Hippocampal formation (tissue), 2 donors: ENCODE measurements at regions not wholly inside any gene's neighbourhood (a gene's known extent, or its start where the extent isn't known, plus 50 kb on each side); places are given as distances from the start of the nearest gene placed in this dataset.
"Not testable (repeated sequence)": the region's sequence is repeated elsewhere in the genome, so short reads cannot be mapped to it uniquely, and the experiment has no call there.

ENCODE experiments used
- DNase-seq, 2 donors: peaks; one replicate each; lab custom pipeline; 2025; lab: John Stamatoyannopoulos, UW

DNA sequence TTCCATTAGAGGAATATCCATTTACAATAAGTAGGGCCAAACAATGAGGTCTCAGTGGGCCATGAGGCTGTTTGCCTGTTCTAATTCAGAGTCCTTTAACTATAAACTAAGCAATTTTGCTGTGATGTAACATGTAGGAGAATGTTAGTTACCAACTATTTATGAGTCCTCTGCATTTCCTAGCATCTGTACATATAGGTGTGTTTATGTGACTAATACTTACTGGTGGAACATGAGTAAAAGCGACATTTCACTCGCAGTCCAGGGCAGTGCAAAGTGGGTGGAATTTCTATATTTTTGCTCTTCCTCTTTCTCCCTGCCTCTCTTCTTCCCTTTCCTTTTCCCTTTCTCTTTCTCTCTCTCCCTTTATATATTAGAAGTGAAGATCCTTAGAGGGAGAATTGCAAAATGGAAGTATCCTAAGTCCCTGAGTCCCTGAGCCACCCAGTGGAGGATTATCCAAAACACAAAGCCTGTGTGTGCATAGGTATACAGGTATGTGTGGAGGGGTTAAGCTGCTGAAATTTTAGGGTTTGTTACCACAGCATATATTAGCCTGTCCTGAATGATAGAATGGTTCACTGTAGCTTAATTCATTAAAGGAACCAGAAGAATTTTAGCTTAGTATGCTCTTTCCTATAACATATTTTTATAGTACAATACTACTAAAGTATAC is 487.0 kb upstream of the FANCL start:
- DNase-seq = no peak

DNA sequence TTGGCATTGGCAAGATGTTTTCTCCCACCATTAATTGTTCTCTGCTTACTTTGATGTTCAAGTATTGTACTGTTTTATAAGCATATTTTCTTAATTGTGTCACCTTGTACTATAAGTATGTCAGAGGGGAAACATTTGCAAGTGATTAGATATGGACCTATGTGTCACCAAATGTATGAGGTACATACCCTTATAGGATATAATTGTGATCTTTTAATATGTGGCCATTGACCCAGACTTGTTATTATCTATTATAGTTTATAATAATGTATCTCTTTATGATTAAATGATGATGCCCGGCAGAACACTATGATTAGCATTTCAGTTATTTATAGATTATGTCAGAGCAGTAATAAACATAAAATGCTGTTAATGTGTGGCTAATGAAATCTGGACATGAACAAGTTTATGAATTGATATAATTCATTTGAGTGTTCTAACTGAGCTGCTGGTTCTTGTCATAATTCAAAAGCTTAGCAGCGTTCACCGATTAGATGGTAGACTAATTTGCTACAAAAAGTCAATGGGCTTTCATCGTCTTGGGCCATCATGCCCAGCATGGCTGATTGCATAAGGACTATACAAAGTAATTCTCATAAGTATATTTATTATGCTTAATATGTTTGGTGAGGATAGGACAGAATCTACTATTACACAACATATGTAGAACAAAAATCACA is 480.9 kb upstream of the FANCL start:
- no peak for DNase-seq

DNA sequence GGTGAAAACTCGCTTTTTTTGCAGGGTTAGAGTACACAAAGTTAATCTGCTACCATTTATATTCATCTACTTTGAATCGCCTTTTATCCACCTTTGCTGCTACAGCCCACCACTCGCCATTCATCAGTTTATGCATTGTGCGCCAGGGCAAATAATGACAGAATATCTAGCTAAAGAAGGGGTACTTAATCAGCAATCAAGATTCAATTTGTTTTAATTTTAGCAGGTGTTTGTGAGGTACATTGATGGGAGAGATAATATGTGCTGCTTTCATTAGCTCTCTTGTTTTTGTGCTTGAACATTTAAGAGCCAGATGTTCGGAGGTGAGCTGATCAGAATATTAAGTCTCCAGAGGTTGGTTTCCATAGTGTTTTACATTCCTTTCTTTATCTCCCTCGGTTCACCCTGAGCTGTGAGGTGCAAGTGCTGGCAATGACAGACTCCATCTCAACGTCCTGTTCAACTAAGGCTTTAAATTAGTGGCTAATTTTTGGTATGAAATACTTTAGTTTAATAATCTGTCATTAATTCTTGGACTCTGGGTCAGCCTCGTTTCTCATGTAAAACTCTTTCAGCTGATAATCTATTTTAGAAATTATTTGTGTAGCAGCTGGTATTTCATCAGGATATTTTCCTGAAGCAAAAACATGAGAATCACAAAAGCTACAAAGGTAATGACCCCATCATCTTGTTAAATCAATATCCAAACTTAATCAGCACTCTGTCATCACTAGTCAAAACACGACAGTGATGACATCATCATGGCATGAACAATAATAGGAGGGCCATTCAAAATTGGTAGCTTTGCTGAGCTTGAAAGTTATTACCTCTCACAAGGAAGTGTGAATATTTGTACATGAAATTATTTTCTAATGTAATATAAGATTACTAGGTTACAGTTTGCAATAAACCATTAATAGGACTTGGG is 479.9 kb upstream of the FANCL start:
- no peak for DNase-seq

DNA sequence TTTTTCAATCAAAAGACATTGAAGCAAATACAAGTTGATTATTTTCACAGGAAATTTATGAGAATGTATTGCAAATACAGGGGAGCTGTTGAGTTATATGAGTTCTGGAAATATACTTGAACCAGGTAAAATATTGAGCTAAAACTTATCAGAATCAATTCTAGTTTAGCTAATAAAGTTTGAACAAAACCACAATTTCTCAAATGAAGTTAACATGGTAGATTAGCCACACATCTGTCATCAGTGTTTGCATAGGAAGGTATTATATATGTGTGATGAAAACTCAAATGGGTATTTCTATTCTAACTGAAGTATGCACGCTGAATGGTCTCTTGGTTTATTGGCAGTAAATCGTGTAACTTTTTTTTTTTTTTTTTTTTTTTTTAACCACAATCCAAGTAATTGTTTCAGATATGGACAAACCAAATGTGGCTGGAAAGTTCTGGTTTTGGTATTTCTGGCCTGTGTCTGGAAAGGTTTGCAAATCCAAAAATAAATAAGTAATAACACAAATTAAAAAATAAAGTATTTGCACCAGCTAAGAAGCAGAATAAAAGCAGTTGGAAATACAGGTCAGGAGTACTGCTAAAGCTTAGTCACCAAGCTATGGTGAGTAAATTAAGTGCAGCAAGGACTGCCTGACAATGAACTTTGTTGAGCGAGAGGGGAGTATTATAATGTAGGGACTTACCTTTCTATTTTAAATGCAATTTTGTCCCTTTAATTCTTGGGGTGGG is 479.1 kb upstream of the FANCL start:
- no peak for DNase-seq

DNA sequence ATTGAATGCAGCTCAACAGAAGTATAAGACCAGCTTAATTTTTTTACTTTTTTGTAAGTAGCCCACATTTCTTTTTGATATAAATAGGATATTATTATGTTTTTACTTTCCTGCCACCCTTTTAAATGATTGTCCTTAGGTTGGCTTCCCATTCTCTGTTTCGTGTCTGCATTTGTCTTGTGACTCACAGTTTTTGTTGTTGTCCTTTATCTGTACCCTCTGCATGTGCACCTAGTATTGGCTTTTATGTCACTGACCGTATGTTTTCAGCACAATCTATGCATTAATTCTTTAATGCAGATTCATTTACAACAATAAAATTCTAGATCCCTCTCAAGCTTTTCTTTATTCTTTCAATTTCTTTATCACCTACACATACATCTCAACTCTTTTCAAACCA is 474.2 kb upstream of the FANCL start:
- no peak for DNase-seq

DNA sequence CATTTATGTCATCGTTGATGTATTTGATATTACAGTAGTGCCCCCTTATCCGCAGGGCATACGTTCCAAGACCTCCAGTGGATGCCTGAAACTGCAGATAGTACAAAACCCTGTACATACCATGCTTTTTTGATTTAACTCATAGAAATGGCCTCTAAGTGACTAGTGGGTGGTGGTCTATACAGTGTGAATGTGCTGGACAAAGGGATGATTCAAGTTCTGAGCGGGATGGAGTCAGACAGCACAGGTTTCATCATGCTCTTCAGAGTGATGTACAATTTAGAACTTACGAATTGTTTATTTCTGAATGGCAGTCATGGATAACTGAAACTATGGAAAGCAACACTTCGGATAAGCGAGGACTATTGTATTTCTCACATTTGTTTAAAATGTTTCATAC is 473.1 kb upstream of the FANCL start:
- no peak for DNase-seq

DNA sequence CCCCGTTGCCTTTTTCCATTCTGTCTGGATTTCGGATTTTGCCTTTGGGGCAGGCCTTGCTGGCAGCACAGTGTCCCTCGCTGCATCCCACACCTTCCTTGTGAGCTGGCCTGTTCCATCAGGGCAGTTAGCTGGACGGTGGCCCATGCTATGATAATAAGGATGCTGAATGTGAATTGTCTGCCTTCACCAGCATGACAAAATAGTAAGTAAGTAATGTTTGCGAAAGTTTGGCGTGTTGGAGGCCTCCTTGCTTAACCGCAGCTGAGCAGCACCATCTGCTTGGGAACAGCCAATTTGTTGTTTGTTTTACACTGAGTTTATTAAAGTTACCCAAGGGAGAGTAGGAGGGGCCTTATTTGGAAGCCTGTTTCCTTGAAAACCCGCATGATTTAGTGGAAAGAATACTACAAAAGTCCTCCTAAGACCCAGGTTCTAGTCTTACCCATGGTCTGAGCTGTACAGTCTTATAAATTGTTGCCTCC is 469.7 kb upstream of the FANCL start:
- peak; percentile 2 to 17 for DNase-seq

DNA sequence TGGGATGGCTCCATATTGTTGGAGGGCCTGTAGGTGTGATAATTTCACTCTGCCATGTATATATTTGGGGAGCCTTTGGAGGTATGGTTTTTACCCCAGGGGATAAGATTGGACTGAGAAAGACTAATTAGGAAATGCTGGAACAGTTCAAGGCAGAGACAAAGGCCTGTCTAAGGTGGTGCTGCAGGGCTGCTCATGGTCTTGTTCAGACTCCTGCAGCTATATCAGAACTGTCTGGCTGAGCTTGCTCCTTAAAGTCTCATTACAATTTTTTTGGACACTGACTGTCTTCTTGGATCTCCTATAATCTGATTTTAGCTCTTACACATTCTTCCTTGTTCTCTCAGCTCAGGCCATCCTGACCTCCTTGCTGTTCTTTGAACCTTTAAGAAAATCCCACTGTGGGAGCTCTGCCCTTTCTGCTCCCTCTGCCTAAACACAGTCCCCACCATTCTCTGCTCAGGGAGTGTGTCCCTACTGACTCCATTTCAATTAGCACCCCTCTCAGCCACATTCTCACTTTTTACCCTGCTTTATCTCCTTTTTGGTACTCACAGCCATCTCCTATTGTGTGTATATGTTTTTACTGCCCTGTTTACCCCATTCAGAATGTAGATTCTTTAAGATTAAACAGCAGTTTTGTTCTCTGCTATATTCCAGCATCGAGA is 468.7 kb upstream of the FANCL start:
- no peak for DNase-seq

DNA sequence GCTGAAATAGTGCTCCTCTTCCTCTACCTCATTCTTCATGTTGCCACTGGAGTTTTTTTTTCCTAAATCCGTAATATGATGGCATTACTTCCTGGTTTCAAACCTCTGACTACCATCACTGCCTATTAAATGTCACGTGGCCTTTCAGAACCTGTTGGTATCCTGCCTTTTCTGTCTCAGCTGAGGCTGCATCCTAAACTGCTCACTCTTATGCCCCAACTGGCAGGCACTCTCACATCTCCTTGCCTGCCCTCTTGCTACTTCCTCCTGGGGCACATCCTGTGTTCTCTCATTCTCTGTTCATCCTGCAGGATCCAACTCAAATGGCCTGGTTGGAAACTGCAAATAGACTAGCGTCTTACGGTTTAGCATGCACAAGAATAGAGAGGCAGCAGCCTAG is 468.1 kb upstream of the FANCL start:
- no peak for DNase-seq

DNA sequence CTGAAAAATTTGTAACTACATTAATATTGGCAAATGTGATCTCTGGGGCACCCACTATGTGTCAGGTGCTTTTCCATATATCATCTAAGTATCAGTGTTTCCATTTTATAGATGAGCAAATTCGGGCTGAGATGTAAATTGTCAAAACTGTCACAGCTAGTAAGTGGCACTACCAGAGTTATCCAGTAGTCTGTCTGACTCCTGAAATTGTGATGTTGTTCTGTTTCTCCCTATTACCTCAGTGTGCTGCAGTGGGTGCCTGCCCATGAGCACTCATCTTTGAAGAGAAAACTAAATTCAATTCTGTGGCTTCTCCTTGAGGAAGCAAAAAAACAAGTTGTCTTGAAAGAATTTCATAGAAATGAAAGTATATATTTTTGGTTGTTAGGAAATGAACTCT is 467.4 kb upstream of the FANCL start:
- no peak for DNase-seq

DNA sequence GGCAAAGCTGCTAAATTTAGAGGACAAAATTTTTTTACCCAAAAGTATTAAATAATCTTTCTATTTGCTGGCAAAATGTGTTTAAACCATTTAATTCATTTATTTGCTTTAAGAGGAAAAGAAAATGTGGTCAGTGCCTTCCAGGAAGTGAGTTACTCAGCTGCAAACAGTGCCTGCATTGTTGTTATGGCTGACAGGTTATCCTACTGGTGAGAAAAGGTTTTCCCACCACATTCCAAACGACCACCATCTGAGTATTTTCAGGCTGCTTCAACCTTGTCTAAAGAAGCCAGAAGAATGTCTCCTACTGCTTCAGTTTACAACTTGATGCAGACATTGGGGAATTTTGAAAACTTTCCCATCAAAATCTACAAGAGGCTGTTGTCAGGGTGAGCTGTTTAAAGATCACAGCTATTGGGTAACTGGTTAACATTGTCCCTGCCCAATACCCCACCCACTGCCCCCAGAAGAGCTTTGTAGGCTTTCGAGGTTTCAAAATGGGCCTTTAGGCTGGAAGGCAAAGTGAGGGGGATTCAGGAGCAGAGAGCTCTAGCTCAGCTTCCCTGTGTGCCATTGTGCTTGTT is 461.3 kb upstream of the FANCL start:
- DNase-seq = no peak

DNA sequence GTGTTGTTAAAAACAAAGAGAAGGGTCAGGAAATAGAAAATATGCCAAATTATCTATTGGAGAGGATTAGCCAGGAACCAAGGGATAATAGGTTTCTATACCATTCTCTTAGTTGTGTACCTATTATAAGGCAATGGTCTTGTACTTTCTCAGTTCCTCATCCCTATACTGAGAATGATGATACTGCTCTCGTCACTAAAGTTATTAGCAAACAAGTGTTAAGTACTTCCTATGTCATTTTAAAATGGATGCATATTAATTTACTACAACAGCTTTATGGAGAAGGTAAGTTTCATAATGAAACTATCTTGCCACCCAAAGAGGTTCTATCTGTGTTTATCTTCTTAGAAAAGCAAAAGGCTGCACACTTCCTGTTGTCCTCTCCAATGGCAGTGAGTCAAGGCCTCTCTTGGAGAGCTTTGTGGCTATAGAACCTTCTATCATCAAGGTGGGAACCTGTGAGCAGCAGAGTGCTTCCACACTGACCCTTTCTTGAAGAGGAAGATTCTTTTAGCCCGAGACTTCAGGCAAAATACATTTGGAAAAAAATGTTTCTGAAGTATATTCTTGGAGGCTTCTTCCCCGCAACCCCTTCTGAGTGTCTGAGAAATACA is 460.7 kb upstream of the FANCL start:
- DNase-seq = no peak

DNA sequence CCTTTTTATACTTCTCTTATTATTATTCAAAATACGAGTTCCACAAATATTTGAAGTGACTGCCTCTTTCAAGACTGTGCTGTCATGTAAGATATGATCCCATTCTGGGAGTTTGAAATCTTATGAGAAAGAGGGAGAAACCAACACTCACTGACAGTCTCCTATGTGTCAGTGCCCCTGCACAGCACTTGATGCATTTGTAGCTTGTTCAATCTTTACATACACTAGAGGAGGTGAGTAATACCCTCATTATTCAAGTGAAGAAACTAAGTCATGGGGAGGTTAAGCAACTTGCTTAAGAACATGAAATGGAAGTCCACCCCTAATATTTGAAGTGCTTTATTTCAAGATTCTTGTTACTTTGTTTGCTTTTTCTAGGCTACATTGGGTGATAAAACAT is 459.5 kb upstream of the FANCL start:
- no peak for DNase-seq

DNA sequence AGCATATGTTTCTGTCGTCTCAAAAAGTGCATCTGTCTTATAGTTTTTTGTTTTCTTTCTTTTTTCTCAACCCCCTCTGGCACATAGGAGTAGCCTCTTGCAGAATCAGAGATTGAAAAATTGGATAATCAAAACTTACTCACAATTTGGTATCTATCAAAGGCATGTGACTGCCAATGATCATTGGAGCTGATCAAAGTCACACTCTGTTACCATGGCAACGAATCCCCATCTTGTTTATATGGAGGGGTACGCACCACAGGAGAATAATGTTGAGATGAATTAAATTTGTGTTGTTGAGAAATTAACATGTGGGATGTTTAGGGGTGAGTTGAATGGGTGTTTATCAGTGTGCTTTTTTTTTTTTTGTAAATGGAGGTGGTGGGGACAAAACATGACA is 458.3 kb upstream of the FANCL start:
- no peak for DNase-seq

DNA sequence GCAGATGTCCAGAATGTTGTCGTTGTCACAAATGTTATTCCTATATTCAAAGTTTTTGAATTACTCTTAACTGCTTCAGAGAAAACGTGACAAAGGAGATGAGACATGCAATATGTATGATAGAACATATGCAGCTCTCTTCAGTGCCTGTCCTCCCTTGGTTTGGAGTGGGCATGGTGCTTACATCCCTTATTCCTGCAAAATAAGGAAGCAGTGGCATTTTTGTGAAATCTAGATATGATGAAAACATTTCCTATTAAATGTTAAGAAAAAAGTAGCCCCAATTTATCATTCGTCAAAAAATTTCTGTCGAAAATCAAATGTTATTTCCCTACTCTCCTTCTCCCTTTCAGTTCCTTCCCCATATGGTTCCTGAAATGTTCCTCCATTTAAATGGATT is 457.5 kb upstream of the FANCL start:
- DNase-seq = no peak

DNA sequence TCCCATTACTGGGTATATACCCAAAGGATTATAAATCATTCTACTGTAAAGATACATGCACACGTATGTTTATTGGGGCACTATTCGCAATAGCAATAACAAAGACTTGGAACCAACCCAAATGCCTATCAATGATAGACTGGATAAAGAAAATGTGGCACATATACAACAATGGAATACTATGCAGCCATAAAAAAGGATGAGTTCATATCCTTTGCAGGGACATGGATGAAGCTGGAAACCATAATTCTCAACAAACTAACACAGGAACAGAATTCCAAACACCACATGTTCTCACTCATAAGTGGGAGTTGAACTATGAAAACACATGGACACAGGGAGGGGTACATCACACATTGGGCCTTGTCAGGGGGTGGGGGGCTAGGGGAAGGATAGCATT is 453.0 kb upstream of the FANCL start:
- not testable (repeated sequence) for DNase-seq

DNA sequence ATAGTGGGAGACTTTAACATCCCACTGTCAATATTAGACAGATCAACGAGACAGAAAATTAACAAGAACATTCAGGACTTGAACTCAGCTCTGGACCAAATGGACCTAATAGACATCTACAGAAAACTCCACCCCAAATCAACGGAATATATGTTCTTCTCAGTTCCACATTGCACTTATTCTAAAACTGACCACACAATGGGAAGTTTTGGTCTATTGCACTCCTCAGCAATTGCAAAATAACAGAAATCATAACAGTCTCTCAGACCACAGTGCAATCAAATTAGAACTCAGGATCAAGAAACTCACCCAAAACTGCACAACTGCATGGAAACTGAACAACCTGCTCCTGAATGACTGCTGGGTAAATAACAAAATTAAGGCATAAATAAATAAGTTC is 449.9 kb upstream of the FANCL start:
- DNase-seq = not testable (repeated sequence)

DNA sequence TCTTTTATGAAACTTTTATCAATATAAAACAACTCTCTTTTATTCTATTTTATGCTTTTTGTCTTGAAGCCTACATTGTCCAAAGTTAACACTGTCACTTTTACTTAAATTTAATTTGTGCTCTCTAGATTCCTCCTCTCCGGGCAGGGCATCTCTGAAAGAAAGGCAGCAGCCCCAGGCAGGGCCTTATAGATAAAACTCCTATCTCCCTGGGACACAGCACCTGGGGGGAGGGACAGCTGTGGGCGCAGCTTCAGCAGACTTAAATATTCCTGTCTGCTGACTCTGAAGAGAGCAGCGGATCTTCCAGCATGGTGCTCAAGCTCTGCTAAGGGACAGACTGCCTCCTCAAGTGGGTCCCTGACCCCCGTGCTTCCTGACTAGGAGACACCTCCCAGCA is 447.7 kb upstream of the FANCL start:
- no peak for DNase-seq

DNA sequence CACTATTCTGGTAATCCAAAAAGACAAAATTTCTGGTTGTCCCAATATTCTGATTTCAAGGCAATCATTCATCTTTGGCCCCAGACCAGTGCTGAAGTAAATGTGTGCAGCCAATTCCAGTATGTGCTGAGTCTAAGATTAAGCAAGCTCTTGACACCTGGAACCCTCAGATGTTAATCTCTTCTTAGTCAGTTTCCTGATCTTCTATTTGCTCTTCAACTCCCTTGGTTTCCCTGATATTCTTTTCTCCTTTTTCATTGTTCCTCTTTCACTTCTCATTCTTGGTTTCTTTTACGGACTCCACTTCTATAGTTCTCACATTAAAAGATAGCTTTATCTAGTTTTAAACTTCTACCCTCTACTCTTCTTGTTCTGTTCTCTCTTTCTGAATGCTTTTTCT is 445.7 kb upstream of the FANCL start:
- no peak for DNase-seq

DNA sequence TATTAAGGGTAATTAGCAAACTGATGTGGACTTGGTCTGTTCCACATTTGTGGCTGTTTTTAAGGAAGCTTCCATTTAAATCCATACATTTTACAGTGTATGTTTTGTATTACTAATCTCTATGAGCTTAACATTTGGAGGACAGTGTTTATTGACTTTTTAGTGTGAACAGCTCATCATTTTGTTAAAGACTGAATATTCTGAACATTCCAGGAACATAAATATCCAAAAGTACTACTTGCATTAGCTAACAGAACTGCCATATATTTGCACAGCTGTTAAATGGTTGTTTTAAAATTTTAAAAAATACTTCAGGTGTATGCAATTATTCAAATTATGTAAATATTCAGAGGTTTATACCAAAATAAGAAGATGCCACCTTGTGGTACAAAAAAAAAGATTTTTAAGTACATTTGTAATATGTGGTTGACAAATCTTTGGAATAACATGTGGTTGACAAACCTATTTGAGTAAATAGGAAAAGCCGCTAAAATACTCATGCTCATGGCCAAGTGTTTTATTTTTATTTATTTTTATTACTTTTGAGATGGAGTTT is 439.7 kb upstream of the FANCL start:
- DNase-seq = no peak
